HepG2 (cell line): ENCODE measurements at regions not wholly inside any gene's neighbourhood (a gene's known extent, or its start where the extent isn't known, plus 50 kb on each side); places are given as distances from the start of the nearest gene placed in this dataset.

ENCODE experiments used
- ATF1 ChIP-seq: IDR thresholded peaks from 2 replicates; pipeline ENCODE4 v1.6.1; 2016; ENCODE audit warnings: mild to moderate bottlenecking, control low read depth
- BRCA1 ChIP-seq: sonication (generic); formaldehyde crosslinking; IDR thresholded peaks from 2 replicates; pipeline ENCODE4 v1.4.0; 2020; ENCODE audit warnings: missing genetic modification reagents
- HNF1B ChIP-seq: sonication (generic); formaldehyde crosslinking; IDR thresholded peaks from 2 replicates; pipeline ENCODE4 v1.5.1; 2020; ENCODE audit warnings: mild to moderate bottlenecking, moderate library complexity, missing genetic modification reagents
- HNF4A ChIP-seq: sonication (generic); formaldehyde crosslinking; IDR thresholded peaks from 2 replicates; pipeline ENCODE4 v1.4.0; 2020; ENCODE audit warnings: missing genetic modification reagents
- KAT8 ChIP-seq: IDR thresholded peaks from 2 replicates; pipeline ENCODE4 v1.6.1; 2016; ENCODE audit warnings: missing genetic modification reagents, missing compliant biosample characterization
- MBNL3 ChIP-seq: fragments of 250-450 bp; sonication (Bioruptor Pico); conservative IDR thresholded peaks from 2 replicates; pipeline ENCODE4 v1.8.0; 2022; ENCODE audit warnings: mild to moderate bottlenecking, inconsistent platforms
- NFATC3 ChIP-seq: sonication (generic); formaldehyde crosslinking; IDR thresholded peaks from 2 replicates; pipeline ENCODE4 v1.5.1; 2020; ENCODE audit warnings: mild to moderate bottlenecking, missing genetic modification reagents
- NFIB ChIP-seq: sonication (generic); formaldehyde crosslinking; IDR thresholded peaks from 2 replicates; pipeline ENCODE4 v1.9.0; 2021; ENCODE audit warnings: missing genetic modification reagents, mild to moderate bottlenecking, borderline replicate concordance
- PCBP1 ChIP-seq: fragments of 200-400 bp; formaldehyde crosslinking; IDR thresholded peaks from 2 replicates; pipeline ENCODE4 v1.6.1; 2017; ENCODE audit warnings: mild to moderate bottlenecking, low read depth, low read length, borderline replicate concordance
- REPIN1 ChIP-seq: sonication (generic); formaldehyde crosslinking; IDR thresholded peaks from 2 replicates; pipeline ENCODE4 v1.8.0; 2022; ENCODE audit warnings: missing genetic modification reagents, low read depth, mild to moderate bottlenecking, borderline replicate concordance
- RNF2 ChIP-seq: fragments of 450-650 bp; conservative IDR thresholded peaks from 2 replicates; pipeline ENCODE4 v1.6.1; 2016; ENCODE audit warnings: low read depth
- SOX13 ChIP-seq, 3 experiments: fragments of 450-650 bp in 1 of 3; sonication (generic) in 1 of 3; formaldehyde crosslinking in 1 of 3; IDR thresholded peaks in 2 of 3; conservative IDR thresholded peaks in 1 of 3; 2 replicates each; pipeline versions ENCODE4 v1.5.0 to v1.6.1; 2016 to 2020; ENCODE audit warnings: antibody characterized with exemption in 1 of 3, mild to moderate bottlenecking in 1 of 3, missing compliant biosample characterization in 1 of 3, missing genetic modification reagents in 1 of 3, moderate library complexity in 1 of 3
- SRSF1 ChIP-seq: fragments of 200-400 bp; formaldehyde crosslinking; optimal IDR thresholded peaks from 2 replicates; pipeline ENCODE3; 2017; ENCODE audit warnings: mild to moderate bottlenecking, low read depth, low read length, moderate library complexity
- TBP ChIP-seq: sonication (generic); formaldehyde crosslinking; IDR thresholded peaks from 2 replicates; pipeline ENCODE4 v1.5.0; 2020; ENCODE audit warnings: missing genetic modification reagents
- ZC3H13 ChIP-seq: sonication (generic); formaldehyde crosslinking; IDR thresholded peaks from 2 replicates; pipeline ENCODE4 v1.8.1; 2023; ENCODE audit warnings: mild to moderate bottlenecking, missing genetic modification reagents, moderate library complexity
- ZFP62 ChIP-seq: sonication (generic); formaldehyde crosslinking; IDR thresholded peaks from 2 replicates; pipeline ENCODE4 v1.4.0; 2020; ENCODE audit warnings: missing genetic modification reagents
- ZNF253 ChIP-seq: sonication (generic); formaldehyde crosslinking; IDR thresholded peaks from 2 replicates; pipeline ENCODE4 v1.8.0; 2022; ENCODE audit warnings: mild to moderate bottlenecking, missing genetic modification reagents, borderline replicate concordance
- ZNF367 ChIP-seq: sonication (generic); formaldehyde crosslinking; IDR thresholded peaks from 2 replicates; pipeline ENCODE4 v1.4.0; 2020; ENCODE audit warnings: missing genetic modification reagents, borderline replicate concordance
- ZNF672 ChIP-seq: sonication (generic); formaldehyde crosslinking; IDR thresholded peaks from 2 replicates; pipeline ENCODE4 v1.8.1; 2022; ENCODE audit warnings: missing genetic modification reagents
- ZNF713 ChIP-seq: sonication (generic); formaldehyde crosslinking; IDR thresholded peaks from 2 replicates; pipeline ENCODE4 v1.4.0; 2020; ENCODE audit warnings: mild to moderate bottlenecking, missing genetic modification reagents
- TF ChIP-seq, protein P1 (sequence below): sonication (generic); formaldehyde crosslinking; IDR thresholded peaks from 2 replicates; pipeline ENCODE4 v1.4.0; 2020; ENCODE audit warnings: missing genetic modification reagents
- TF ChIP-seq, protein P2 (sequence below): sonication (generic); formaldehyde crosslinking; IDR thresholded peaks from 2 replicates; pipeline ENCODE4 v1.8.0; 2023; ENCODE audit warnings: mild to moderate bottlenecking, missing genetic modification reagents
- TF ChIP-seq, protein P3 (sequence below), 2 experiments: fragments of 450-650 bp in 1 of 2; sonication (generic) in 1 of 2; formaldehyde crosslinking; IDR thresholded peaks; 2 replicates each; pipeline versions ENCODE4 v1.5.0 to v1.8.0; 2020 to 2022; ENCODE audit warnings: mild to moderate bottlenecking in 1 of 2, missing genetic modification reagents in 1 of 2
- TF ChIP-seq, protein P4 (sequence below): sonication (generic); formaldehyde crosslinking; IDR thresholded peaks from 2 replicates; pipeline ENCODE4 v1.4.0; 2020; ENCODE audit warnings: missing genetic modification reagents

DNA sequence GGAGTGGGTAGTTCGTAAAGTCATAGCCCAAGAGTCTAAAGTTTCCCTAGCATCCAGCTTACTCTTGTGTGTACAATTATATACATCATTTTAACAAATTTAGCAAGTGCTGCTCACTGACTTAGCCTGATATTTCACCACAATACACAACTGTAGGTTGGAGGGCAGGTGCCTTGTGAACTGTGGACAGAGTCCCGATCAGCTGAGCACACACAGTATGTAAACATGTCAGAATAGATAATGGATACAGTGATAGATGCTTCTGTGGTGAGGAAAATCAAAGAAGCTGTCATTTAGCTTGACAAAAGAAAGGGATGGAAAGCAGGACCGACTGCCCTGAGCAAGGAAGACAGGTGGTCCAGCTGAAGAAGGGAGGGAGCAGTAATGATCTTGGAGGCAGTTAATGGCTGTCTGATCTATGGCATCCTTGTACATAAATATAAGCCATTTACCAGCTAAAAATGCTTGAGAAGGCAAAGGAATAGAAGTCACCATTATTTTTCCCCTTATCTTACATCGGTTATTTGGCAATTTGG is 372.8 kb upstream of the UBE2E3 start (continued):
- TF ChIP-seq ZFP62 (CRISPR knock-in tag) = no peak
- TF ChIP-seq NFATC3 = no peak
- no peak for TF ChIP-seq ZNF713 (CRISPR knock-in tag)
- TF ChIP-seq ZC3H13 (CRISPR knock-in tag) = no peak
- TF ChIP-seq, protein P1, sequence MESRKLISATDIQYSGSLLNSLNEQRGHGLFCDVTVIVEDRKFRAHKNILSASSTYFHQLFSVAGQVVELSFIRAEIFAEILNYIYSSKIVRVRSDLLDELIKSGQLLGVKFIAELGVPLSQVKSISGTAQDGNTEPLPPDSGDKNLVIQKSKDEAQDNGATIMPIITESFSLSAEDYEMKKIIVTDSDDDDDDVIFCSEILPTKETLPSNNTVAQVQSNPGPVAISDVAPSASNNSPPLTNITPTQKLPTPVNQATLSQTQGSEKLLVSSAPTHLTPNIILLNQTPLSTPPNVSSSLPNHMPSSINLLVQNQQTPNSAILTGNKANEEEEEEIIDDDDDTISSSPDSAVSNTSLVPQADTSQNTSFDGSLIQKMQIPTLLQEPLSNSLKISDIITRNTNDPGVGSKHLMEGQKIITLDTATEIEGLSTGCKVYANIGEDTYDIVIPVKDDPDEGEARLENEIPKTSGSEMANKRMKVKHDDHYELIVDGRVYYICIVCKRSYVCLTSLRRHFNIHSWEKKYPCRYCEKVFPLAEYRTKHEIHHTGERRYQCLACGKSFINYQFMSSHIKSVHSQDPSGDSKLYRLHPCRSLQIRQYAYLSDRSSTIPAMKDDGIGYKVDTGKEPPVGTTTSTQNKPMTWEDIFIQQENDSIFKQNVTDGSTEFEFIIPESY (CRISPR knock-in tag) = no peak
- no peak for TF ChIP-seq REPIN1
- TF ChIP-seq MBNL3 (CRISPR knock-in tag) = no peak
- TF ChIP-seq ZNF253 (CRISPR knock-in tag) = no peak
- peak; percentile 86 for TF ChIP-seq HNF4A (CRISPR knock-in tag)
- TF ChIP-seq RNF2 = no peak
- TF ChIP-seq KAT8 (CRISPR knock-in tag) = no peak
- TF ChIP-seq NFIB (CRISPR knock-in tag) = no peak
- no peak for TF ChIP-seq BRCA1 (CRISPR knock-in tag)
- TF ChIP-seq PCBP1 = no peak
- no peak for TF ChIP-seq ATF1 (CRISPR knock-in tag)
- no peak for TF ChIP-seq ZNF672
- no peak for TF ChIP-seq ZNF367 (CRISPR knock-in tag)
- no peak for TF ChIP-seq TBP (CRISPR knock-in tag)
- TF ChIP-seq SRSF1 = no peak
- TF ChIP-seq HNF1B (CRISPR knock-in tag) = no peak
- TF ChIP-seq, protein P2, sequence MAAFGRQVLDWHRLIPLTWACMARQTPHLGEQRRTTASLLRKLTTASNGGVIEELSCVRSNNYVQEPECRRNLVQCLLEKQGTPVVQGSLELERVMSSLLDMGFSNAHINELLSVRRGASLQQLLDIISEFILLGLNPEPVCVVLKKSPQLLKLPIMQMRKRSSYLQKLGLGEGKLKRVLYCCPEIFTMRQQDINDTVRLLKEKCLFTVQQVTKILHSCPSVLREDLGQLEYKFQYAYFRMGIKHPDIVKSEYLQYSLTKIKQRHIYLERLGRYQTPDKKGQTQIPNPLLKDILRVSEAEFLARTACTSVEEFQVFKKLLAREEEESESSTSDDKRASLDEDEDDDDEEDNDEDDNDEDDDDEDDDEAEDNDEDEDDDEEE (CRISPR knock-in tag) = no peak
- peak; percentile 65; the same call in 1 of the 2 replicates for TF ChIP-seq SOX13 (IDR thresholded peaks at IDR 0.05)
- peak in 1 of 2 experiments; percentile 85; a peak in 2 of 4 replicates for TF ChIP-seq SOX13 (CRISPR knock-in tag; conservative IDR thresholded peaks at IDR 0.05 in 1 of 2, IDR thresholded peaks at IDR 0.05 in 1 of 2)
- TF ChIP-seq, protein P3, sequence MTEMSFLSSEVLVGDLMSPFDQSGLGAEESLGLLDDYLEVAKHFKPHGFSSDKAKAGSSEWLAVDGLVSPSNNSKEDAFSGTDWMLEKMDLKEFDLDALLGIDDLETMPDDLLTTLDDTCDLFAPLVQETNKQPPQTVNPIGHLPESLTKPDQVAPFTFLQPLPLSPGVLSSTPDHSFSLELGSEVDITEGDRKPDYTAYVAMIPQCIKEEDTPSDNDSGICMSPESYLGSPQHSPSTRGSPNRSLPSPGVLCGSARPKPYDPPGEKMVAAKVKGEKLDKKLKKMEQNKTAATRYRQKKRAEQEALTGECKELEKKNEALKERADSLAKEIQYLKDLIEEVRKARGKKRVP (CRISPR knock-in tag; IDR thresholded peaks at IDR 0.05) = no peak
- TF ChIP-seq, protein P4, sequence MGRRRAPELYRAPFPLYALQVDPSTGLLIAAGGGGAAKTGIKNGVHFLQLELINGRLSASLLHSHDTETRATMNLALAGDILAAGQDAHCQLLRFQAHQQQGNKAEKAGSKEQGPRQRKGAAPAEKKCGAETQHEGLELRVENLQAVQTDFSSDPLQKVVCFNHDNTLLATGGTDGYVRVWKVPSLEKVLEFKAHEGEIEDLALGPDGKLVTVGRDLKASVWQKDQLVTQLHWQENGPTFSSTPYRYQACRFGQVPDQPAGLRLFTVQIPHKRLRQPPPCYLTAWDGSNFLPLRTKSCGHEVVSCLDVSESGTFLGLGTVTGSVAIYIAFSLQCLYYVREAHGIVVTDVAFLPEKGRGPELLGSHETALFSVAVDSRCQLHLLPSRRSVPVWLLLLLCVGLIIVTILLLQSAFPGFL (CRISPR knock-in tag) = no peak
